Cardiac muscle cell (in vitro differentiated cells and primary cell): ENCODE measurements at regions not wholly inside any gene's neighbourhood (a gene's known extent, or its start where the extent isn't known, plus 50 kb on each side); places are given as distances from the start of the nearest gene placed in this dataset.
"Not testable (repeated sequence)": the region's sequence is repeated elsewhere in the genome, so short reads cannot be mapped to it uniquely, and the experiment has no call there.

Experiments
- DNase-seq, 2 donors: peaks; one replicate each; pipeline versions ENCODE4 v3.0.0 to v3.0.0-alpha.2; 2010 to 2017; ENCODE audit warnings: low read depth in 1 of 2, low spot score in 1 of 2
- H3K27ac ChIP-seq: fragments of 200-600 bp; sonication (generic); 2 replicates; pipeline ENCODE4 v1.5.1; 2016
- H3K27me3 ChIP-seq: fragments of 200-600 bp; sonication (generic); 2 replicates; pipeline ENCODE4 v1.6.0; 2016; ENCODE audit warnings: control low read depth
- H3K36me3 ChIP-seq: fragments of 200-600 bp; sonication (generic); 2 replicates; pipeline ENCODE4 v1.5.1; 2016; ENCODE audit warnings: control low read depth
- H3K4me1 ChIP-seq: fragments of 200-600 bp; sonication (generic); 2 replicates; pipeline ENCODE4 v1.8.1; 2017; ENCODE audit warnings: low read depth, mild to moderate bottlenecking, mixed run types
- H3K4me3 ChIP-seq: fragments of 200-600 bp; sonication (generic); 2 replicates; pipeline ENCODE4 v1.5.1; 2016; ENCODE audit warnings: mild to moderate bottlenecking
- H3K9me3 ChIP-seq: fragments of 200-600 bp; sonication (generic); 2 replicates; pipeline ENCODE4 v1.5.1; 2017; ENCODE audit warnings: low read depth, mild to moderate bottlenecking, control low read depth
- TF ChIP-seq, protein P1 (sequence below): IDR thresholded peaks from 2 replicates; pipeline ENCODE4 v1.5.1; 2012; ENCODE audit warnings: low read depth, mild to moderate bottlenecking, low read length

DNA sequence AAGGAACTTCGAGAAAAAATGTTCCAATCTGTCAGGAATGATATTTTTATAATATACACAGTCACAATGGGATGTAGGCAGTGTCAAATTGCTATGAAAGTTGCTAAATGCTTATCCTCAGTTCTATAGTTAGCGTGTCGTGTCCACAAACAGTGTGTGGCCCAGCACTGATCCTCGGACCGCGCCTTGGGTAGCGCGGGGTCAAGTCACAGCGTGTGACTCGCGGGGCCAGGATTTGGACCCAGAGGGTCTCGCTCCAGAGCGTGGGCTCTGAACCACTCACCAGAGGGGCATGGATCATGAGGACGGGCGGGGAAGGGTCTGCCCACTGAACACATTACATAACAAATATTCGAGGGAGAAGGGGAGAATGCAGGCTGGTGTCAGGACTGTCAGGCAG, 171.8 kb downstream of the C9orf50 start:
- no peaks in the 10 kb centered on the region for H3K36me3 ChIP-seq
- no peak overlapping the region for H3K4me3 ChIP-seq
- no peaks in the 10 kb centered on the region for H3K9me3 ChIP-seq
- no peak for DNase-seq
- H3K27ac ChIP-seq, result no peak overlapping the region
- no peaks in the 10 kb centered on the region for H3K27me3 ChIP-seq
- TF ChIP-seq, protein P1, sequence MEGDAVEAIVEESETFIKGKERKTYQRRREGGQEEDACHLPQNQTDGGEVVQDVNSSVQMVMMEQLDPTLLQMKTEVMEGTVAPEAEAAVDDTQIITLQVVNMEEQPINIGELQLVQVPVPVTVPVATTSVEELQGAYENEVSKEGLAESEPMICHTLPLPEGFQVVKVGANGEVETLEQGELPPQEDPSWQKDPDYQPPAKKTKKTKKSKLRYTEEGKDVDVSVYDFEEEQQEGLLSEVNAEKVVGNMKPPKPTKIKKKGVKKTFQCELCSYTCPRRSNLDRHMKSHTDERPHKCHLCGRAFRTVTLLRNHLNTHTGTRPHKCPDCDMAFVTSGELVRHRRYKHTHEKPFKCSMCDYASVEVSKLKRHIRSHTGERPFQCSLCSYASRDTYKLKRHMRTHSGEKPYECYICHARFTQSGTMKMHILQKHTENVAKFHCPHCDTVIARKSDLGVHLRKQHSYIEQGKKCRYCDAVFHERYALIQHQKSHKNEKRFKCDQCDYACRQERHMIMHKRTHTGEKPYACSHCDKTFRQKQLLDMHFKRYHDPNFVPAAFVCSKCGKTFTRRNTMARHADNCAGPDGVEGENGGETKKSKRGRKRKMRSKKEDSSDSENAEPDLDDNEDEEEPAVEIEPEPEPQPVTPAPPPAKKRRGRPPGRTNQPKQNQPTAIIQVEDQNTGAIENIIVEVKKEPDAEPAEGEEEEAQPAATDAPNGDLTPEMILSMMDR, result no peak
- H3K4me1 ChIP-seq, result no peaks in the 10 kb centered on the region

DNA sequence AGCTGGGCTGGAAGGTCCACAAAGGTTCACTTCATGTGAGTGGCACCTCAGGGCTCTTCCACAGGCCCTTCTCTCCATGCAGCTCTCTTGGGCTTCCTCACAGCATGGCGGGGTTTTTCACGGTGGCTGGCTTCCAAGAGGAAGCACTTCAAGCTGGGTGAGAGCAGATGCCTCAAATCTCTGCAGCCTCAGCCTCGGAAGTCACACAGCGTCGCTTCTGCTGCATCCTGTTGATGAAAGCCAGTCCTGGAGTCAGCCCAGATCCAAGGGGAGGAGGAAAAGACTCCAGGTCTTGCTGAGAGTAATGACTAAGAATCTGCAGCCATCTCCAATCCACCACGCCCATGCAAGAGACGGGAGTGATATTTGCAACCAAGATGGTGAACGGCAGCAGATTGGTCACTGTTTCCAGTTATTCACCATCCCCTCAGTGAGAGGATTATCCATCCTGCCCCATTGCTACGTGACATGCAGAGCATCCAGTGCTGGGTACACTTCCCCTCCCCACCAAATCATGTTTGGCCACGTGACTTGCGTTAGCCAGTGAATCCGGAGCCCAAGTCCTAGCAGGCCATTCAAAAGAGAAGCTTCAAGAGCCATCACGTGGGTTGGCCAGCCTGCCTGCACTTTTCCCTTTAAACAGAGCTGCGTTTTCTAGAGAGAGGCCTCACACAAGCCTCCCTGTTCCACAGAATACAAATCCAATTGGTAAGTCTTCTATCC, 173.9 kb downstream of the C9orf50 start:
- no peak overlapping the region for H3K27ac ChIP-seq
- no peaks in the 10 kb centered on the region for H3K4me1 ChIP-seq

DNA sequence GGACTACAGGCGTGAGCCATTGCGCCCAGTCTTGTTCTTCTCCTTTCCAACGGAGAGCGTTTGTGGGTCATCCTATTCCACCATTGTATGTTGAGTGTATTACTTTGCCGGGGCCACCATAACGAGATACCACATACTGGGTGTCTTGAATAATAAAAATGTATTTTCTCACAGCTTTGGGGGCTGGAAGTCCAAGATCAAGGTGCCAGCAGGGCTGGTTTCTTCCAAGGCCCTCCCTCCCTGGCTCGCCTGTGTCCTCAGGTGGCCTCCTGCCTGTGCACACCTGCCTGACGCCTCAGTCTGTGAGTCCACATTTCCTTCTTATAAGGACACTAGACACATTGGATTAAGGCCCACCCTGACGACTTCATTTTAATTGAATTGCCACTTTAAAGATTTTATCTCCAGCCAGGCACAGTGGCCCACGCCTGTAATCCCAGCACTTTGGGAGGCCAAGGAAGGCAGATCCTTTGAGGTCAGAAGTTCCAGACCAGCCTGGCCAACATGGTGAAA, 175.1 kb downstream of the C9orf50 start:
- Histone ChIP-seq H3K4me3 (no peak overlapping the region), H3K27ac (no peak overlapping the region), H3K27me3 (no peaks in the 10 kb centered on the region), H3K4me1 (no peaks in the 10 kb centered on the region), H3K36me3 (no peaks in the 10 kb centered on the region), H3K9me3 (no peaks in the 10 kb centered on the region)
- TF ChIP-seq, protein P1, result no peak
- DNase-seq, result no peak

More for the DNA sequence above, 173.9 kb downstream of the C9orf50 start:
- Histone ChIP-seq H3K36me3 (no peaks in the 10 kb centered on the region), H3K9me3 (no peaks in the 10 kb centered on the region), H3K27me3 (no peaks in the 10 kb centered on the region), H3K4me3 (no peak overlapping the region)
- DNase-seq, result no peak
- TF ChIP-seq, protein P1, result no peak

DNA sequence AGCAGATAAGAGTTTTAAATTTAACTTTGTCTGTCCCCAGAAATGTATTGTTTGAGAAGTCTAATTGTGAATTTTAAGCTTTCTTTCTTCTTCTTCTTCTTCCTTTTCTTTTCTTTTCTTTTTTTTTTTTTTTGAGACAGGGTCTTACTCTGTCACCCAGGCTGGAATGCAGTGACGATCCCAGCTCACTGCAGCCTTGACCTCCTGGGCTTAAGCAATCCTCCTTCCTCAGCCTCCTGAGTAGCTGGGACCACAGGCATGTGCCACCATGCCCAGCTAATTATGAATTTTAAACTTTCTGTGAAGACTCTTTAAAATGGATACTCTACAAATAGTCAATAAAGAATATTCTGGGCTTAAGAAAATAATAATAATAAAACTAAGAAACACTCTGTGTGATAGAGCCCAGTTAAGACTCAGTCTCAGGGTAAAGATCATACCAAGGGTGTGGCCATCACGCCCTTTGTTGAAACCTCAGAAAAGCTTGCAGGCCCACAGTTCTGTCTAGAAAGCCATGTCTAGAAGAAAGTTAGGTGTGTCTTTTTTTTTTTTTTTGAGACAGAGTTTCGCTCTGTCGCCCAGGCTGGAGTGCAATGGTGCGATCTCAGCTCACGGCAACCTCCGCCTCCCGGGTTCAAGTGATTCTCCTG, 177.3 kb downstream of the C9orf50 start:
- not testable (repeated sequence) for H3K4me1 ChIP-seq, H3K9me3 ChIP-seq, H3K4me3 ChIP-seq, H3K27me3 ChIP-seq, H3K36me3 ChIP-seq, DNase-seq, H3K27ac ChIP-seq

DNA sequence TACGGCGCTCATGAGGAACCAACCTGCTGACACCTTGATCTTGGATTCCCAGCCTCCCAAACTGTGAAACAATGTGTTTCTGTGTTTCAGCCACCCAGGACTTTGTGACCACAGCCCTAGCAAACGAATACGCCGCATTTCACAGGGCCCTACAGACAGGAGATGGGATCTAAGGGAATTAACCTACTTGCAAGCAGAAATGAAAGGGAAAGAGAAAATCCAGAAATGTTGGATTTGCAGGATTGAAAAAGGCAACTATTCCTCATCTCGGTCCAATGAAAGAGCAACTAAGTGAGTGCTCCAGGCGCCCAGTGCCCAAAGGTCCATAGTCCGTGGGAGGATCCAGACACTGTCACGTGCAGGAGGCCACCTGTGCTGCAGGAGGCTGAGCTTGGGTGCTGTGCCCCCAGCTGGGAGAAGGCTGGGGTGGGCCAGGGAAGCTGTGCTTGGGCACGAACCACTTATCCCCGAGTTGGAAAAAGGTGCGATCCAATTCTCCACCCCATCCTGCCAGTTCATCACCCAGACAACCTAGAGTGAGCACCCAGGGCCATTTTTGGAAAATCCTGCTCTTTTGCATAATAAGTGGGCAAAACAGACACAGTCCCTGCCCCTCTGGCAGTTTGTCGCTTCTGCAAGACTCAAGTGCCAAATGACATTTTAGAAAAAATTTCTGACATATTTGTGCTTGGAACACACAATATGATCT, 177.9 kb downstream of the C9orf50 start:
- no peaks in the 10 kb centered on the region for H3K9me3 ChIP-seq
- DNase-seq, result no peak
- peaks cover 8% of the 10 kb centered on the region for H3K27me3 ChIP-seq
- H3K4me3 ChIP-seq, result no peak overlapping the region
- H3K36me3 ChIP-seq, result no peaks in the 10 kb centered on the region
- TF ChIP-seq, protein P1, result no peak
- H3K4me1 ChIP-seq, result no peaks in the 10 kb centered on the region
- no peak overlapping the region for H3K27ac ChIP-seq
